RWPE2 (cell line): ENCODE measurements at regions not wholly inside any gene's neighbourhood (a gene's known extent, or its start where the extent isn't known, plus 50 kb on each side); places are given as distances from the start of the nearest gene placed in this dataset.

ENCODE experiments used
- ATAC-seq: fragments of 200-7000 bp; cut with Tn5 transposase; 3 replicates; pipeline ENCODE4 v1.9.1; 2021; ENCODE audit warnings: low read depth
- DNase-seq: peaks from one replicate; pipeline ENCODE4 v3.0.0-alpha.2; 2020; ENCODE audit warnings: low spot score
- H3K27ac ChIP-seq: fragments of 450-650 bp; 2 replicates; pipeline ENCODE4 v1.5.1; 2017; ENCODE audit warnings: mild to moderate bottlenecking; ENCODE audit not compliant: poor library complexity, severe bottlenecking
- H3K27me3 ChIP-seq: fragments of 250-450 bp; sonication (Bioruptor Pico); 2 replicates; pipeline ENCODE4 v1.5.1; 2021; ENCODE audit warnings: mild to moderate bottlenecking, moderate library complexity; ENCODE audit not compliant: insufficient read depth, poor library complexity, severe bottlenecking
- H3K36me3 ChIP-seq: fragments of 250-450 bp; sonication (Bioruptor Pico); 2 replicates; pipeline ENCODE4 v1.5.1; 2020; ENCODE audit warnings: low read depth, mild to moderate bottlenecking, moderate library complexity
- H3K4me1 ChIP-seq: fragments of 250-450 bp; sonication (Bioruptor Pico); 2 replicates; pipeline ENCODE4 v1.5.1; 2021; ENCODE audit warnings: mild to moderate bottlenecking, moderate library complexity; ENCODE audit not compliant: insufficient read depth, poor library complexity, severe bottlenecking
- H3K4me3 ChIP-seq: fragments of 250-450 bp; sonication (Bioruptor Pico); 2 replicates; pipeline ENCODE4 v1.5.1; 2021; ENCODE audit warnings: mild to moderate bottlenecking, moderate library complexity; ENCODE audit not compliant: severe bottlenecking
- H3K9me3 ChIP-seq: fragments of 250-450 bp; sonication (Bioruptor Pico); 2 replicates; pipeline ENCODE4 v1.5.1; 2021; ENCODE audit warnings: mild to moderate bottlenecking, moderate library complexity; ENCODE audit not compliant: severe bottlenecking
- CTCF ChIP-seq: fragments of 450-650 bp; IDR thresholded peaks from one replicate; pipeline ENCODE4 v1.5.1; 2017; ENCODE audit warnings: mild to moderate bottlenecking, moderate library complexity; ENCODE audit not compliant: poor library complexity, severe bottlenecking

GRCh38 chr5:77560677-77561263 lies 68.7 kb upstream of the WDR41 start:
- DNase-seq (no peak), ATAC-seq (0 out of 3 replicates have a peak, but pooled peaks have one; percentile 29)
- peaks cover 35% of the 10 kb centered on the region for H3K27me3 ChIP-seq
- peak; percentile 86 for TF ChIP-seq CTCF
- H3K27ac ChIP-seq = no peak overlapping the region
- no peaks in the 10 kb centered on the region for H3K9me3 ChIP-seq
- no peaks in the 10 kb centered on the region for H3K36me3 ChIP-seq
- no peaks in the 10 kb centered on the region for H3K4me1 ChIP-seq
- no peak overlapping the region for H3K4me3 ChIP-seq

- no peak overlapping the region for H3K4me3 ChIP-seq
- no peaks in the 10 kb centered on the region for H3K36me3 ChIP-seq
- no peak overlapping the region for H3K27ac ChIP-seq
- no peaks in the 10 kb centered on the region for H3K4me1 ChIP-seq
- no peak for TF ChIP-seq CTCF
- no peaks in the 10 kb centered on the region for H3K9me3 ChIP-seq
- no peak for DNase-seq
- H3K27me3 ChIP-seq = peaks cover 36% of the 10 kb centered on the region
- no peak for ATAC-seq
Measured at GRCh38 chr5:77558266-77558665, 66.2 kb upstream of the WDR41 start.

- ATAC-seq = no peak
- no peak for TF ChIP-seq CTCF
- Histone ChIP-seq H3K27me3 (peaks cover 3% of the 10 kb centered on the region), H3K9me3 (no peaks in the 10 kb centered on the region), H3K36me3 (no peaks in the 10 kb centered on the region), H3K4me3 (no peak overlapping the region), H3K4me1 (no peaks in the 10 kb centered on the region), H3K27ac (no peak overlapping the region)
- no peak for DNase-seq
Measured at GRCh38 chr5:77550406-77550805, 58.3 kb upstream of the WDR41 start.

GRCh38 chr5:77545285-77545684 lies 53.2 kb upstream of the WDR41 start:
- ATAC-seq = no peak
- H3K27me3 ChIP-seq = no peaks in the 10 kb centered on the region
- no peaks in the 10 kb centered on the region for H3K4me1 ChIP-seq
- no peaks in the 10 kb centered on the region for H3K9me3 ChIP-seq
- no peak overlapping the region for H3K4me3 ChIP-seq
- H3K36me3 ChIP-seq = no peaks in the 10 kb centered on the region
- DNase-seq = no peak
- no peak overlapping the region for H3K27ac ChIP-seq
- no peak for TF ChIP-seq CTCF
